Liver (tissue), 8 donors: ENCODE measurements at regions not wholly inside any gene's neighbourhood (a gene's known extent, or its start where the extent isn't known, plus 50 kb on each side); places are given as distances from the start of the nearest gene placed in this dataset.

ENCODE experiments used
- DNase-seq: peaks from one replicate; pipeline ENCODE4 v3.0.0-alpha.2; 2017; ENCODE audit warnings: low spot score
- H3K27ac ChIP-seq, 2 donors: one replicate each; pipeline ENCODE4 v1.7.0; 2013; ENCODE audit warnings: inconsistent platforms in 2 of 2, low read length in 2 of 2, control low read depth in 1 of 2, low read depth in 1 of 2, mild to moderate bottlenecking in 1 of 2
- H3K27me3 ChIP-seq, 4 donors: one replicate each; pipeline versions ENCODE4 v1.6.1 to v1.7.0; 2013; ENCODE audit warnings: low read length in 3 of 4, inconsistent platforms in 1 of 4, mild to moderate bottlenecking in 1 of 4, moderate library complexity in 1 of 4; ENCODE audit not compliant: control insufficient read depth in 4 of 4, insufficient read depth in 4 of 4
- H3K36me3 ChIP-seq, 4 donors: one replicate each; pipeline versions ENCODE4 v1.6.1 to v1.7.0; 2013; ENCODE audit warnings: low read length in 3 of 4, mild to moderate bottlenecking in 3 of 4, low read depth in 1 of 4, moderate library complexity in 1 of 4; ENCODE audit not compliant: control insufficient read depth in 4 of 4, insufficient read depth in 3 of 4
- H3K4me1 ChIP-seq, 4 donors: one replicate each; pipeline versions ENCODE4 v1.6.1 to v1.7.0; 2013; ENCODE audit warnings: low read length in 3 of 4, mild to moderate bottlenecking in 3 of 4, moderate library complexity in 1 of 4; ENCODE audit not compliant: control insufficient read depth in 4 of 4, insufficient read depth in 4 of 4
- H3K4me3 ChIP-seq, 3 donors: one replicate each; pipeline versions ENCODE4 v1.6.1 to v1.7.0; 2013; ENCODE audit warnings: low read length in 3 of 3, control low read depth in 1 of 3, low read depth in 1 of 3, mild to moderate bottlenecking in 1 of 3
- H3K9ac ChIP-seq, 2 donors: one replicate each; pipeline ENCODE4 v1.7.0; 2013; ENCODE audit warnings: low read length in 2 of 2, mild to moderate bottlenecking in 2 of 2, moderate library complexity in 2 of 2, control low read depth in 1 of 2, low read depth in 1 of 2
- H3K9me3 ChIP-seq, 4 donors: one replicate each; pipeline versions ENCODE4 v1.6.1 to v1.7.0; 2013; ENCODE audit warnings: low read length in 3 of 4; ENCODE audit not compliant: control insufficient read depth in 4 of 4
- CTCF ChIP-seq: fragments of 150-350 bp; IDR thresholded peaks from 2 replicates; pipeline ENCODE4 v1.5.1; 2017; ENCODE audit warnings: improper control_type of control experiment, low read depth, low read length; ENCODE audit not compliant: missing input control
- EGR1 ChIP-seq, 2 donors: IDR thresholded peaks; 2 replicates each; pipeline ENCODE4 v1.6.1; 2016 to 2018; ENCODE audit warnings: antibody characterized with exemption in 2 of 2, low read depth in 2 of 2
- FOXA1 ChIP-seq: IDR thresholded peaks from 2 replicates; pipeline ENCODE4 v1.6.1; 2016; ENCODE audit warnings: antibody characterized with exemption
- FOXA2 ChIP-seq: IDR thresholded peaks from 2 replicates; pipeline ENCODE4 v1.6.1; 2016; ENCODE audit warnings: antibody characterized with exemption
- GABPA ChIP-seq, 2 donors: IDR thresholded peaks in 1 of 2; conservative IDR thresholded peaks in 1 of 2; 2 replicates each; pipeline ENCODE4 v1.6.1; 2016; ENCODE audit warnings: antibody characterized with exemption in 2 of 2, mild to moderate bottlenecking in 1 of 2, moderate library complexity in 1 of 2
- HNF4A ChIP-seq, 2 donors: conservative IDR thresholded peaks; 2 replicates each; pipeline ENCODE4 v1.6.1; 2016; ENCODE audit warnings: antibody characterized with exemption in 2 of 2, mild to moderate bottlenecking in 2 of 2
- JUND ChIP-seq, 2 donors: IDR thresholded peaks; 2 replicates each; pipeline ENCODE4 v1.6.1; 2016; ENCODE audit warnings: antibody characterized with exemption in 2 of 2
- NR2F2 ChIP-seq: IDR thresholded peaks from 2 replicates; pipeline ENCODE4 v1.6.1; 2016; ENCODE audit warnings: antibody characterized with exemption
- RAD21 ChIP-seq, 2 donors: IDR thresholded peaks; 2 replicates each; pipeline ENCODE4 v1.6.1; 2016; ENCODE audit warnings: antibody characterized with exemption in 2 of 2, mild to moderate bottlenecking in 2 of 2
- RXRA ChIP-seq, 2 donors: IDR thresholded peaks; 2 replicates each; pipeline ENCODE4 v1.6.1; 2017 to 2018; ENCODE audit warnings: antibody characterized with exemption in 2 of 2, mild to moderate bottlenecking in 1 of 2
- SP1 ChIP-seq: IDR thresholded peaks from 2 replicates; pipeline ENCODE4 v1.6.1; 2018; ENCODE audit warnings: antibody characterized with exemption, mild to moderate bottlenecking
- TAF1 ChIP-seq: conservative IDR thresholded peaks from 2 replicates; pipeline ENCODE4 v1.6.1; 2016; ENCODE audit warnings: antibody characterized with exemption, mild to moderate bottlenecking
- YY1 ChIP-seq: IDR thresholded peaks from 2 replicates; pipeline ENCODE4 v1.6.1; 2016; ENCODE audit warnings: antibody characterized with exemption, mild to moderate bottlenecking
- WGBS: extraction: QIAGEN DNeasy Blood & Tissue Kit; methylation state at CpG from one replicate; pipeline ENCODE4 v1.1.7; 2013; 5-methylcytosine and 5-hydroxymethylcytosine counted together
- TF ChIP-seq, protein P1 (sequence below): IDR thresholded peaks from 2 replicates; pipeline ENCODE4 v1.6.1; 2016; ENCODE audit warnings: antibody characterized with exemption, mild to moderate bottlenecking
- TF ChIP-seq, protein P2 (sequence below): IDR thresholded peaks from 2 replicates; pipeline ENCODE4 v1.6.1; 2016; ENCODE audit warnings: antibody characterized with exemption
- donor health status: healthy.
- donor health status: healthy.
- donor health status: healthy.
- donor health status: healthy.
- donor health status: healthy.

DNA sequence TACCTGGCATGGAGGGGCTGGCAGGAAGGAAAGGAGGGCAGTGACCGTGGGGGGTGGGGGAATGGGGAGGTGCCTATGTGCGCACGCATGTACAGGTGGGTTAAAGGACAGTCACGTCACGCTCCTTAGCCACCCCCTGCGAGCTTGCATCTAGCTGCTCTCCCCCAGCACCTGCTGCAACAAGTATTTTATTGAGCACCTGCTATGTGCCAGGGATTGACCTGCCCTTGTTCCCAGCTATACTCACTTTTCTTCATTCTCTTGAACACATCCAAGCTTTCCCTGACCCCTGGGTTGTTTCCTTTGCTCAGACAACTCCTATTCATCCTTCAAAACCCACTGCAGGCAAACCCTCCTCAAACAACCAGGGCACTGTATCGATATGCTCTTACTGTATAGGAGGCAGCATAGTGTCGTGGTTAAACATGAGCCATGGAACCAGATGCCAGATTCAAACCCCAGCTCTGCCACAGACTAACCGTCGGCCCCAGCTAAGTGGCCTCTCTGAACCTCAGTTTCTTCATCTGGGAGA lies 155.2 kb upstream of the CIBAR2 start (continued):
- TF ChIP-seq TAF1, result no peak
- TF ChIP-seq RAD21 (IDR thresholded peaks at IDR 0.05), result no peak
- no peak for TF ChIP-seq RXRA (IDR thresholded peaks at IDR 0.05)
- no peak for TF ChIP-seq GABPA (IDR thresholded peaks at IDR 0.05 in 1 of 2, conservative IDR thresholded peaks at IDR 0.05 in 1 of 2)
- TF ChIP-seq SP1, result no peak
- TF ChIP-seq NR2F2, result no peak
- TF ChIP-seq CTCF, result no peak

DNA sequence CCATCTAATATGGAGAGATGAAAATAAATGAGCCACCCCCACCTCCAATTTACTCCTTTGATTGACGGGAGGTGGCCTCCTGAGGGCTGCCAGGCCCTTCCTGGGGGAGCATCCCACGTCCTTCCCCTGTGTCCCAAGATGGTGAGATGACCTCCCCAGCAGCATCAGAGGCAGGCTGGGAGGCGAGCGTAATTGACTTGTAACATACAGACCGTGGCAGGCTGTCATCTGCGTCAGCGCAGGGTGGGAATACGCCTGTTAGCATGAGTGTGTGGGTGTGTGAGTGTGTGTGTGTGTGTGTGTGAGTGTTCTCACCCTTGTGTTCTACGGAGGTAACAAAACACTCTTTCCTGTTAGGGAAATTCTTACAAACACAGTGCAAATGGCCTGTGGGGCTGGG lies 156.9 kb upstream of the CIBAR2 start:
- TF ChIP-seq JUND (IDR thresholded peaks at IDR 0.05) (no peak), GABPA (IDR thresholded peaks at IDR 0.05 in 1 of 2, conservative IDR thresholded peaks at IDR 0.05 in 1 of 2) (no peak), RXRA (IDR thresholded peaks at IDR 0.05) (no peak), TAF1 (no peak), FOXA1 (no peak), FOXA2 (no peak), EGR1 (IDR thresholded peaks at IDR 0.05; ENCODE audit: low read depth in 2 of 2) (no peak), HNF4A (conservative IDR thresholded peaks at IDR 0.05) (no peak), YY1 (no peak), RAD21 (IDR thresholded peaks at IDR 0.05) (no peak), CTCF (no peak)
- TF ChIP-seq, protein P1, sequence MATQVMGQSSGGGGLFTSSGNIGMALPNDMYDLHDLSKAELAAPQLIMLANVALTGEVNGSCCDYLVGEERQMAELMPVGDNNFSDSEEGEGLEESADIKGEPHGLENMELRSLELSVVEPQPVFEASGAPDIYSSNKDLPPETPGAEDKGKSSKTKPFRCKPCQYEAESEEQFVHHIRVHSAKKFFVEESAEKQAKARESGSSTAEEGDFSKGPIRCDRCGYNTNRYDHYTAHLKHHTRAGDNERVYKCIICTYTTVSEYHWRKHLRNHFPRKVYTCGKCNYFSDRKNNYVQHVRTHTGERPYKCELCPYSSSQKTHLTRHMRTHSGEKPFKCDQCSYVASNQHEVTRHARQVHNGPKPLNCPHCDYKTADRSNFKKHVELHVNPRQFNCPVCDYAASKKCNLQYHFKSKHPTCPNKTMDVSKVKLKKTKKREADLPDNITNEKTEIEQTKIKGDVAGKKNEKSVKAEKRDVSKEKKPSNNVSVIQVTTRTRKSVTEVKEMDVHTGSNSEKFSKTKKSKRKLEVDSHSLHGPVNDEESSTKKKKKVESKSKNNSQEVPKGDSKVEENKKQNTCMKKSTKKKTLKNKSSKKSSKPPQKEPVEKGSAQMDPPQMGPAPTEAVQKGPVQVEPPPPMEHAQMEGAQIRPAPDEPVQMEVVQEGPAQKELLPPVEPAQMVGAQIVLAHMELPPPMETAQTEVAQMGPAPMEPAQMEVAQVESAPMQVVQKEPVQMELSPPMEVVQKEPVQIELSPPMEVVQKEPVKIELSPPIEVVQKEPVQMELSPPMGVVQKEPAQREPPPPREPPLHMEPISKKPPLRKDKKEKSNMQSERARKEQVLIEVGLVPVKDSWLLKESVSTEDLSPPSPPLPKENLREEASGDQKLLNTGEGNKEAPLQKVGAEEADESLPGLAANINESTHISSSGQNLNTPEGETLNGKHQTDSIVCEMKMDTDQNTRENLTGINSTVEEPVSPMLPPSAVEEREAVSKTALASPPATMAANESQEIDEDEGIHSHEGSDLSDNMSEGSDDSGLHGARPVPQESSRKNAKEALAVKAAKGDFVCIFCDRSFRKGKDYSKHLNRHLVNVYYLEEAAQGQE, result no peak
- TF ChIP-seq, protein P2, sequence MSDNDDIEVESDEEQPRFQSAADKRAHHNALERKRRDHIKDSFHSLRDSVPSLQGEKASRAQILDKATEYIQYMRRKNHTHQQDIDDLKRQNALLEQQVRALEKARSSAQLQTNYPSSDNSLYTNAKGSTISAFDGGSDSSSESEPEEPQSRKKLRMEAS, result no peak
- Histone ChIP-seq H3K9me3 (no peaks in the 10 kb centered on the region), H3K27ac (no peak overlapping the region), H3K36me3 (no peaks in the 10 kb centered on the region), H3K4me1 (no peaks in the 10 kb centered on the region), H3K9ac (no peak overlapping the region), H3K4me3 (no peak overlapping the region), H3K27me3 (no peaks in the 10 kb centered on the region)
- 93% methylated on average over 9 of the region's 9 CpGs for WGBS
- DNase-seq, result no peak
